Right hindlimb (tissue), 1 donor: ENCODE measurements at regions not wholly inside any gene's neighbourhood (a gene's known extent, or its start where the extent isn't known, plus 50 kb on each side); places are given as distances from the start of the nearest gene placed in this dataset.

Experiments used
- DNase-seq: peaks from one replicate; pipeline ENCODE4 v3.0.0-alpha.2; 2018

- no peak for DNase-seq
Observed at GRCh38 chr2:236940497-236940896, 145.2 kb upstream of the COPS8 start.

- DNase-seq = no peak
Observed at GRCh38 chr2:236940916-236941520, 144.7 kb upstream of the COPS8 start.

DNA sequence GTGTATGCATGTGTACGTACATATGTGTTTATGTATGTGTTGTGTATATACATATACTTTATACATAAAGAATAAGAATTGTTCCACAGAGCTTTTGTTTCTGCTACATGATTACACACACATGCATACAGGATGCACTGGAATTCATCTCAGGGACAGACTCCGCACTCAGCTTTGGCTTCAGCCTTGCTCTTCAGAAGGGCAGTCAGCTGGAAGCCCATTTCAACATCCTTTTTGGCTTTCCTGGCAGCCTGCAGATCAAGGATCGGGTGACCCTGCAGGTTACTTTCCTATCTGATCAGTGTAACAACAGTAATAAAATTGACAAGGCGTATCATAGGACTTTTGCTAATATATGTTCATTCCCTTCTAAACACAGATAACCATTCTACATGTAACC lies 144.1 kb upstream of the COPS8 start:
- DNase-seq = no peak

DNA sequence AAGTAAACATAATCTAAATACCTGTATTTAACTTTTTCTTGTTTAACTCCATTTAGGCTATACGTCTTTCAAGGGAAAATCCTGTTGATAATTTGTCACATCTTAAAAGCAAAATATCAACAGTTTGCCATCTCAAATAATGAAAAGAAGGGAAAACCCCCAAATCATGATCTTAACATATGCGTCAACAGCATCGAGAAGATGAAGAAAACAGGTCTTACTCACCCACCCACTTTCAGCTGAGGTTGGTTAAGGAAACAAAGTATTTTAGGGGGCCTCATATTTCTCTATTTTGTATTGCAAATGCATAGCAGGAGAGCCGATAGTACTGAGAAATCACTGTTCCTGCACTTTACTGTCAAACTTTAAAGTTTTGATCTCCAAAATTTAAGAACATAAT lies 143.1 kb upstream of the COPS8 start:
- no peak for DNase-seq

DNA sequence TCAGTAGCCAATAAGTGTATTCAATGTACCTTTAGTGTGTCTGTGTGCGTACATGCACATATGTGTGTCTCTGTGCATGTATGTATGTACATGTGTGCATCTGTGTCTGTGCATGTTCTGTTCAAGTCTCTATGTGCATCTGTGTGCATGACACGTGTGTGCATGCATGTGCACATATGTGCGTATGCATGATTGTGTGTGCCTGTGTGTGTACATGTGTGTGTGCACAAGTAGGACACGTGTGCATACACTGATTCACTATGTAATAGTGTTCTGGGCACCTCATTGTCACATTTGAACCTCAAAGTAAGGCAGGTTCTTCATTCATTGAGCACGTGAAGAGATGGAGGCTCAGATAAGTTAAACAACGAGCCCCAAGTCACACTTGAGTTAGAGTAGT lies 142.6 kb upstream of the COPS8 start:
- DNase-seq = no peak

DNA sequence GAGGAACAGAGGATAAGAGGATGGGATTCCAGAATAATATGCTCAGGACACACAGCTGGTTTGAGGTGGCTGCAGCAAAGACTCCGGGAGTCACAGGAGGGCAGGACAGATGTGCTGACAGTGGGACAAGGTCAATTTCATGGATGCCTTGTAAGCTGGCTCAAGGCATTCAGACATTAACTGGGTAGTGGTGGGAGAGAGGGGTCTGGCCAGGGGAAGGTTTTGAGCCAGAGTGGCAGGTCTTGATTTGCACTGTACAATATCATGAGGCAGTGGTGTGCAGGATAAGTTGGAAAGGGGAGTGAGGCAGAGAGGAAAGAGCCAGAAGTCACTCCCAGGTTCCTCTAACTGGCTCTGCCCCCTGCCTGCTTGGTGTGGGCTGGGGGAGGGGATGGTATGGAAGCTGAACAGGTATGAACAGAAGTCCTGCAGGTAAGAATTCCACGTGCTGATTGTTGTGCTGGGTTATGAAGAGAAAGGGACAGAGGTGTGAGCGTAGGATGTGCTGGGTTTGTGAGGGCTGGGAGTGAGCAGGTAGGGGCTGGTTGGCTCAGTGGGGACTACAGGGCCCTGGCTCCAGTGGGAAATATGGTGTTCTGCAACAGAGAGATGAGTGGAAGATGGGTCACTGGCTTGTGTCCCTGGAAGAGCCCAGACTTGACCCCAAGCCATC lies 141.7 kb upstream of the COPS8 start:
- DNase-seq = no peak

DNA sequence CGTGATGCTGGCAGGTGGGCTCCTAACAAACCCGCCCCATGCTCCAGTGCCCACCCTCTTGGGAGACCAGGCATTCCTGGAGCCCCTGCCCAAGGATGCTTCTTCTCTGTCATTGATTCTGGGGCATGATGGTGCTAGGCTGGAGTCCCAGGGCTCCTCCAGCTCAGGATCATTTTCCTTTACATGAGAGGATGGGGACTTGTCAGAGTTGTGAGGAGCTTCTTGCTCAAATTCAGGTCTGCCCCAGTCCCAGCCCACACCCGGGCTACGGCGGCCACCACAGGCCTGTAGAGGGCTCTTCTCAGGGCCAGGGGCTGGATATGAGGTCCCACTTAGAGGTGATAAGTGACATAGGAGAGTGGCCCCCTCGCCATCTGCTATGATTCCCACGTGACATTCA lies 141.1 kb upstream of the COPS8 start:
- DNase-seq = no peak

- DNase-seq = no peak
Observed at GRCh38 chr2:236945431-236946016, 140.2 kb upstream of the COPS8 start.

- DNase-seq = no peak
Observed at GRCh38 chr2:236946871-236947270, 138.8 kb upstream of the COPS8 start.

DNA sequence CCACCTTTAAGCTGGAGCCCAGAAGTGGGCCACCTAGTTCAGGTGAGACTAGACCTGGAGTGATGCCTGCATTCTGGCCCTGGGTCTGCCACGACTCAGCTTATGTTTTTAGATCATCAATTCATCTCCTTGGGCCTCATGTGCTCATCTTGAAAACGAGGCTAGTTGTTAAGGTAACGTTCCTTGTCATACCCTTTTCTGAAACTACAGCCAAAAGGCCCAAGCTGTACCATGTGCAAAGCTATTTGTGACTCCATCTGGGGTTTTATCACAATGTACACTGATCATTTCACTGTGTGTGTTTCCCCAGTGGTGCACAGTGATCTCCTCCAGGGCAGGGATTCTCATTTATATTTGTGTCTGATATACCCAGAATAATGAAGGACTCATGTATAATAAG lies 138.4 kb upstream of the COPS8 start:
- no peak for DNase-seq

DNA sequence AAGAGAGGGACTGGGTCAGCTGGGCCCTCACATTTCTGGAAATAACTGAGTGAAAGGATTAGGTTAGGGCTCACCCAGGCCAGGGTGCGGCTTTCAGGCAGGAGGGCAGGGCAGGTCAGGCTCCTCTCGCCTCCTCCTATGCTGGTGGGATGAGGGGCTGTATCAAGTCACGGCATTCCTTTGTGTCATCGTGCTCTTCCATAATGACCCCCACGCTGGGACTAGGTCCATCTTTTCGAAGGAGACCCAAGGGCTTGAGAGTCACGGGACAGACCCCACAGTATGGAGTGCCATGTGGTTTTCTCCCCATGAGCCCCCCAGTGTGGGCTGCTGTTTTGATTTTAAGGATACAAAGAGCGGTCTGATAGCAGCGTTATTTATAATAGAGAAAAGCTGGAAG lies 137.8 kb upstream of the COPS8 start:
- no peak for DNase-seq

GRCh38 chr2:236949089-236949905 lies 136.4 kb upstream of the COPS8 start:
- no peak for DNase-seq

GRCh38 chr2:236951830-236952475 lies 133.7 kb upstream of the COPS8 start:
- no peak for DNase-seq

GRCh38 chr2:236954641-236955040 lies 131.0 kb upstream of the COPS8 start:
- peak; percentile 2 for DNase-seq

GRCh38 chr2:236955521-236956030 lies 130.1 kb upstream of the COPS8 start:
- peak; percentile 18 for DNase-seq

- peak; percentile 1 for DNase-seq
Observed at GRCh38 chr2:236956031-236956618, 129.6 kb upstream of the COPS8 start.

GRCh38 chr2:236956641-236957040 lies 129.0 kb upstream of the COPS8 start:
- DNase-seq = peak; percentile 13

GRCh38 chr2:236959036-236959435 lies 126.7 kb upstream of the COPS8 start:
- DNase-seq = peak; percentile 0

DNA sequence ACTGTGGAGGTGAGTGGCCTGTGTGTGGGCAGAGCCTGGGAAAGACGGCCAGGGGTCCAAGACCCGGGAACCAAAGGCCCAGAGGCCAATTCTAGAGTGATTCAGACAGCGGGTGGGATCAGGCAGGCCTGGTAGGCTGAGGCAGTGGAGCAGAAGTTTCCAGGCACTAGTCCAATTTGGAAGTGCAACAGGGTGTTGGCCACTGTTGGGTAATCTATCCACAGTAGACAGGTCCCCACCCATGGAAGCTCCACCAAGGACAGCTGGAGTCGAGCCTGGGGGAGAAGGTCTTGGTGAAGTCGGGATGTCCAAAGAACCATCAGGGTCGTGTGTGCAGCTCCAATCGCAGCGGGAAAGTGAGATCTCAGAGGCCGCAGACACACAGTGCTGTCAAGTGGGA lies 125.8 kb upstream of the COPS8 start:
- DNase-seq = no peak

GRCh38 chr2:236960531-236960930 lies 125.2 kb upstream of the COPS8 start:
- DNase-seq = no peak

DNA sequence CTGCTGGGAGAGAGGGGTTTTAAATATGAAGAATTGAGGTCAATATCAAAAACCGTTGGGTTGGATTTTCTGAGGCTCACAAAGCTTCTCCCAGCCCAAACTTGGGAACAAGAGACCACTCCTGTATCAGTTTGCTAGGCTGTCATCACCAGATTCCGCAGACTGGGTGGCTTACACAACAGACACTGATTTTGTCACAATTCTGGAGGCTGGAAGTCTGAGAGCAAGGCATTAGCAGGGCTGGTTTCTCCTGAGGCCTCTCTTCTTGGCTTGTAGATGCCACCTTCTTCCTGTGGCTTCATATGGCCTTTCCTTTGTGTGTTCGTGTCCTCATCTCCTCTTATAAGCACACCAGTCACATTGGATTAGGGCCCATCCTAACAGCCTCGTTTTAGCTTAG lies 122.9 kb upstream of the COPS8 start:
- DNase-seq = no peak

DNA sequence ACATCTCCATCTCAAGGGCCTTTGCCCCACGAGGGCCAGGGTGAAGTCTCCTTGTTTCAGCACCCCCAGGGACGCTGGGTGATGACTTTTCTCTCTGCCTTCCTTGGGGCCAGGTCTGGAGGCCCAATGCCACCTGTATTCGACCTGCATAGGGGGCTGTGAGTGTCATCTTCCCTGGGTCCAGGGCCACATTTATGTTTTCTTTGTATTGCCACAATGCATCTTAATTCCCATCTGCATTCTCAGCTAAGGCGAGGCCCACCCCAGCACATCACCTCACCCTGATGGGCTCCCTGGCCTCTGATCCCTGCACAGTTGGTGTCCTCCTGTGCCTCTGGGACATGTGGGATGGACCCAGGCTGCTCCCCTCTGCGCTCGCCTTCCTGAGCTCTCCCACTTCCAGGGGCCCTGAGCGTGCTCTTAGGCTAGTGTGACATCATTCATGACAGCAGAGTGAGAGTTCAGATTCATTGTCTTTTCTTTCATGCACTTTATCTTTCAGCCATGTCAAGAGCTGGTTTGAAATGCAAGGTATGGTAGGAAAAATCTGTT lies 122.0 kb upstream of the COPS8 start:
- DNase-seq = peak; percentile 6
